Globus pallidus (tissue), 1 donor: ENCODE measurements at regions not wholly inside any gene's neighbourhood (a gene's known extent, or its start where the extent isn't known, plus 50 kb on each side); places are given as distances from the start of the nearest gene placed in this dataset.
"Not testable (repeated sequence)": the region's sequence is repeated elsewhere in the genome, so short reads cannot be mapped to it uniquely, and the experiment has no call there.

Experiments
- DNase-seq: peaks from one replicate; pipeline ENCODE4 v3.0.0-alpha.2; 2015; ENCODE audit warnings: low spot score

- no peak for DNase-seq
Observed at GRCh38 chr5:57069115-57069835, 104.6 kb upstream of the GPBP1 start.

GRCh38 chr5:57072218-57072892, 101.5 kb upstream of the GPBP1 start:
- DNase-seq, result no peak

GRCh38 chr5:57082441-57083067, 91.3 kb upstream of the GPBP1 start:
- no peak for DNase-seq

- no peak for DNase-seq
Observed at GRCh38 chr5:57085306-57086081, 88.4 kb upstream of the GPBP1 start.

- not testable (repeated sequence) for DNase-seq
Observed at GRCh38 chr5:57087947-57088346, 85.9 kb upstream of the GPBP1 start.

- no peak for DNase-seq
Observed at GRCh38 chr5:57094753-57095683, 78.8 kb upstream of the GPBP1 start.

GRCh38 chr5:57097526-57097925, 76.3 kb upstream of the GPBP1 start:
- no peak for DNase-seq

- no peak for DNase-seq
Observed at GRCh38 chr5:57102189-57102904, 71.5 kb upstream of the GPBP1 start.

- no peak for DNase-seq
Observed at GRCh38 chr5:57102905-57103255, 71.0 kb upstream of the GPBP1 start.

GRCh38 chr5:57103317-57103907, 70.4 kb upstream of the GPBP1 start:
- no peak for DNase-seq

- DNase-seq, result no peak
Observed at GRCh38 chr5:57106661-57107060, 67.2 kb upstream of the GPBP1 start.

- no peak for DNase-seq
Observed at GRCh38 chr5:57111993-57112392, 61.9 kb upstream of the GPBP1 start.

- no peak for DNase-seq
Observed at GRCh38 chr5:57113481-57113880, 60.4 kb upstream of the GPBP1 start.

GRCh38 chr5:57117596-57117995, 56.3 kb upstream of the GPBP1 start:
- DNase-seq, result no peak

GRCh38 chr5:57119031-57119430, 54.8 kb upstream of the GPBP1 start:
- no peak for DNase-seq

- DNase-seq, result no peak
Observed at GRCh38 chr5:57124014-57124413, 49.8 kb upstream of the GPBP1 start.
